ENCODE measurements at regions not wholly inside any gene's neighbourhood (a gene's known extent, or its start where the extent isn't known, plus 50 kb on each side); places are given as distances from the start of the nearest gene placed in this dataset.

- in situ Hi-C loops (cut with MboI) (no loop called here), intact Hi-C loops (cut with micrococcal nuclease) (no loop called here)
- Histone ChIP-seq H3K9me3 (replicated peaks; ENCODE audit: control insufficient read depth, insufficient read depth, low read depth, low read length) (no peaks in the 10 kb centered on the region), H3K36me3 (ENCODE audit: control insufficient read depth, insufficient read depth, low read length) (no peaks in the 10 kb centered on the region), H2AFZ (ENCODE audit: low read depth, low read length) (no peak overlapping the region), H3K4me2 (ENCODE audit: insufficient read depth, low read length) (no peak overlapping the region), H3K4me3 (no peak overlapping the region), H4K20me1 (replicated peaks; ENCODE audit: control insufficient read depth, insufficient read depth, low read length) (no peaks in the 10 kb centered on the region), H3K27me3 (ENCODE audit: control insufficient read depth in 2 of 2, insufficient read depth in 2 of 2, low read length in 2 of 2) (no peaks in the 10 kb centered on the region), H3K4me1 (replicated peaks in 1 of 2; ENCODE audit: control insufficient read depth in 2 of 2, insufficient read depth in 2 of 2, low read length in 2 of 2) (no peaks in the 10 kb centered on the region), H3K9ac (ENCODE audit: insufficient read depth in 1 of 2, low read depth in 2 of 2, low read length in 2 of 2) (no peak overlapping the region), H3K9me1 (ENCODE audit: control insufficient read depth, insufficient read depth, low read length) (no peaks in the 10 kb centered on the region), H3K79me2 (ENCODE audit: control insufficient read depth, insufficient read depth, low read length) (no peaks in the 10 kb centered on the region), H3K27ac (ENCODE audit: extremely low read depth, low read depth, low read length) (no peak overlapping the region)
- ChIA-PET POLR2A (no interaction called here), CTCF (ENCODE audit: low intra/inter-chr PET ratio) (no interaction called here)
- DNase-seq (ENCODE audit: extremely low read depth in 1 of 4, low spot score in 3 of 4): no peak
- no peak for ATAC-seq
- WGBS (ENCODE audit: insufficient coverage, low coverage, missing lambda C conversion rate): 30% methylated on average over 2 of the region's 2 CpGs
- no TSS peak for BruUV-seq (replicated peaks)
- no peak for TF ChIP-seq ZFP30 (CRISPR knock-in tag; IDR thresholded peaks at IDR 0.05; ENCODE audit: borderline replicate concordance)
- no peak for TF ChIP-seq RBFOX2 (IDR thresholded peaks at IDR 0.05; ENCODE audit: low read depth, low read length)
- TF ChIP-seq ZNF830 (CRISPR knock-in tag; IDR thresholded peaks at IDR 0.05): no peak
- TF ChIP-seq HLTF (IDR thresholded peaks at IDR 0.05): no peak
- no peak for TF ChIP-seq SNAPC5 (CRISPR knock-in tag; IDR thresholded peaks at IDR 0.05)
- TF ChIP-seq CEBPG (CRISPR knock-in tag; IDR thresholded peaks at IDR 0.05): no peak
- TF ChIP-seq CEBPG (tag; conservative IDR thresholded peaks at IDR 0.05 in 1 of 2, IDR thresholded peaks at IDR 0.05 in 1 of 2): no peak
- no peak for TF ChIP-seq CREBBP (IDR thresholded peaks at IDR 0.05; ENCODE audit: low read depth, low read length)
- no peak for TF ChIP-seq CREM (IDR thresholded peaks at IDR 0.05; ENCODE audit: low read depth)
- no peak for TF ChIP-seq MXD1 (CRISPR knock-in tag; IDR thresholded peaks at IDR 0.05; ENCODE audit: borderline replicate concordance, poor library complexity, severe bottlenecking)
- TF ChIP-seq FOXO4 (CRISPR knock-in tag; IDR thresholded peaks at IDR 0.05): no peak
- no peak for TF ChIP-seq NCOR1 (IDR thresholded peaks at IDR 0.05)
- no peak for TF ChIP-seq POLR2AphosphoS5 (IDR thresholded peaks at IDR 0.05; ENCODE audit: control insufficient read depth, insufficient read depth, low read depth, low read length)
- no peak for FAIRE-seq
Measured at GRCh38 chr7:16136896-16137295, 284.4 kb downstream of the CRPPA start.
